IMR-90 (cell line): ENCODE measurements at regions not wholly inside any gene's neighbourhood (a gene's known extent, or its start where the extent isn't known, plus 50 kb on each side); places are given as distances from the start of the nearest gene placed in this dataset.

ENCODE experiments used
- ATAC-seq: fragments of 200-7000 bp; cut with Tn5 transposase; 2 replicates; pipeline ENCODE4 v1.9.1; 2020; ENCODE audit warnings: low read depth, mild to moderate bottlenecking, moderate library complexity
- BruUV-seq: library from RNA; stranded (reverse); fragments of 400-500 nt; replicated peaks from 2 replicates; lab custom pipeline; 2021; lab: Mats Ljungman, UMichigan
- CTCF ChIA-PET: fragments of 300-600 bp; formaldehyde crosslinking; extraction: SDS; loops from one replicate; lab custom pipeline; 2021; ENCODE audit warnings: antibody characterized with exemption; lab: Yijun Ruan, JAX
- POLR2A ChIA-PET: fragments of 300-600 bp; sonication (Branson Sonifier 250); formaldehyde crosslinking; loops from one replicate; lab custom pipeline; 2022; ENCODE audit warnings: antibody characterized with exemption; ENCODE audit not compliant: unreplicated experiment; lab: Charles Lee
- DNase-seq: peaks from one replicate; pipeline ENCODE4 v3.0.0; 2013
- H2AFZ ChIP-seq: replicated peaks from 2 replicates; pipeline ENCODE3; 2013; ENCODE audit warnings: low read length, mild to moderate bottlenecking; ENCODE audit not compliant: poor library complexity
- H2AK5ac ChIP-seq: 2 replicates; pipeline ENCODE4 v1.6.1; 2013; ENCODE audit warnings: low read depth, low read length, inconsistent platforms
- H2AK9ac ChIP-seq: replicated peaks from 2 replicates; pipeline ENCODE3; 2013; ENCODE audit warnings: mild to moderate bottlenecking, low read depth, low read length, moderate library complexity; ENCODE audit not compliant: poor library complexity
- H2BK120ac ChIP-seq: 2 replicates; pipeline ENCODE4 v1.6.1; 2013; ENCODE audit warnings: low read depth, low read length, inconsistent platforms
- H2BK15ac ChIP-seq: 3 replicates; pipeline ENCODE4 v1.6.1; 2013; ENCODE audit warnings: low read depth, low read length, inconsistent platforms
- H2BK20ac ChIP-seq: 2 replicates; pipeline ENCODE4 v1.6.1; 2013; ENCODE audit warnings: low read depth, mild to moderate bottlenecking, inconsistent platforms, low read length, moderate library complexity
- H2BK5ac ChIP-seq: 2 replicates; pipeline ENCODE4 v1.6.1; 2013; ENCODE audit warnings: mild to moderate bottlenecking, low read depth, low read length, inconsistent platforms; ENCODE audit not compliant: poor library complexity, severe bottlenecking
- H3K14ac ChIP-seq: replicated peaks from 2 replicates; pipeline ENCODE4 v1.6.1; 2013; ENCODE audit warnings: low read depth, low read length, inconsistent platforms
- H3K18ac ChIP-seq: 2 replicates; pipeline ENCODE4 v1.6.1; 2013; ENCODE audit warnings: low read depth, low read length, control low read depth
- H3K23ac ChIP-seq: 2 replicates; pipeline ENCODE4 v1.6.1; 2013; ENCODE audit warnings: low read depth, low read length, inconsistent platforms
- H3K27ac ChIP-seq: 2 replicates; pipeline ENCODE4 v1.5.1; 2013; ENCODE audit warnings: mild to moderate bottlenecking, control low read depth, low read length; ENCODE audit not compliant: insufficient read depth
- H3K27me3 ChIP-seq: 2 replicates; pipeline ENCODE4 v1.6.1; 2013; ENCODE audit warnings: low read length; ENCODE audit not compliant: control insufficient read depth, insufficient read depth
- H3K36me3 ChIP-seq: 2 replicates; pipeline ENCODE4 v1.6.1; 2013; ENCODE audit warnings: low read length, mixed read lengths; ENCODE audit not compliant: control insufficient read depth, insufficient read depth
- H3K4ac ChIP-seq: 2 replicates; pipeline ENCODE4 v1.6.1; 2013; ENCODE audit warnings: low read depth, low read length, inconsistent platforms
- H3K4me1 ChIP-seq: 2 replicates; pipeline ENCODE4 v1.6.1; 2013; ENCODE audit warnings: low read length, mixed read lengths; ENCODE audit not compliant: control insufficient read depth, insufficient read depth
- H3K4me2 ChIP-seq: 2 replicates; pipeline ENCODE4 v1.6.1; 2013; ENCODE audit warnings: low read depth, mild to moderate bottlenecking, control low read depth, low read length, moderate library complexity
- H3K4me3 ChIP-seq: 2 replicates; pipeline ENCODE4 v1.5.1; 2013; ENCODE audit warnings: low read depth, mild to moderate bottlenecking, control low read depth, low read length, moderate library complexity; ENCODE audit not compliant: insufficient read depth
- H3K56ac ChIP-seq: 2 replicates; pipeline ENCODE4 v1.6.1; 2013; ENCODE audit warnings: low read length, inconsistent platforms; ENCODE audit not compliant: insufficient read depth; ENCODE audit errors: extremely low read depth
- H3K79me1 ChIP-seq, 2 experiments: 2 replicates each; pipeline ENCODE4 v1.6.1; 2013; ENCODE audit warnings: low read length in 2 of 2, inconsistent platforms in 1 of 2, low read depth in 1 of 2
- H3K9ac ChIP-seq: 2 replicates; pipeline ENCODE4 v1.6.1; 2013; ENCODE audit warnings: low read depth, low read length, control low read depth
- H3K9me1 ChIP-seq: 2 replicates; pipeline ENCODE4 v1.6.1; 2013; ENCODE audit warnings: low read length, inconsistent platforms; ENCODE audit not compliant: insufficient read depth
- H3K9me3 ChIP-seq: 2 replicates; pipeline ENCODE4 v1.6.1; 2013; ENCODE audit warnings: low read length; ENCODE audit not compliant: control insufficient read depth, insufficient read depth
- H4K20me1 ChIP-seq: 2 replicates; pipeline ENCODE4 v1.6.1; 2013; ENCODE audit warnings: low read length, inconsistent platforms; ENCODE audit not compliant: insufficient read depth
- H4K5ac ChIP-seq: 2 replicates; pipeline ENCODE4 v1.6.1; 2013; ENCODE audit warnings: mild to moderate bottlenecking, low read depth, low read length, control low read depth
- H4K8ac ChIP-seq, 2 experiments: 2 replicates each; pipeline ENCODE4 v1.6.1; 2013; ENCODE audit warnings: low read depth in 2 of 2, low read length in 2 of 2, control low read depth in 1 of 2, inconsistent platforms in 1 of 2
- H4K91ac ChIP-seq: 2 replicates; pipeline ENCODE4 v1.6.1; 2013; ENCODE audit warnings: low read depth, low read length, inconsistent platforms; ENCODE audit not compliant: insufficient read depth
- FOS ChIP-seq: fragments of 150-350 bp; IDR thresholded peaks from 2 replicates; pipeline ENCODE4 v1.6.1; 2016; ENCODE audit warnings: low read depth, low read length
- MAFK ChIP-seq: IDR thresholded peaks from 2 replicates; pipeline ENCODE4 v1.6.1; 2012; ENCODE audit warnings: low read depth, low read length, improper control_type of control experiment
- MAZ ChIP-seq: IDR thresholded peaks from 2 replicates; pipeline ENCODE4 v1.6.1; 2012; ENCODE audit warnings: low read depth, mild to moderate bottlenecking, low read length, improper control_type of control experiment, moderate library complexity, borderline replicate concordance
- NFE2L2 ChIP-seq: fragments of 150-350 bp; IDR thresholded peaks from 2 replicates; pipeline ENCODE4 v1.6.1; 2016; ENCODE audit warnings: low read depth, mild to moderate bottlenecking, low read length
- POLR2A ChIP-seq: IDR thresholded peaks from 2 replicates; pipeline ENCODE4 v1.6.1; 2012; ENCODE audit warnings: mild to moderate bottlenecking, low read depth, low read length
- RCOR1 ChIP-seq: IDR thresholded peaks from 2 replicates; pipeline ENCODE4 v1.6.1; 2012; ENCODE audit warnings: mild to moderate bottlenecking, low read length, improper control_type of control experiment; ENCODE audit not compliant: insufficient replicate concordance
- RFX5 ChIP-seq: IDR thresholded peaks from 2 replicates; pipeline ENCODE4 v1.8.0; 2012; ENCODE audit warnings: low read depth, mild to moderate bottlenecking, low read length, moderate library complexity
- SMC3 ChIP-seq: fragments of 150-350 bp; IDR thresholded peaks from 2 replicates; pipeline ENCODE4 v1.6.1; 2016; ENCODE audit warnings: low read depth, mild to moderate bottlenecking, antibody characterized with exemption, low read length, moderate library complexity
- WGBS, 2 experiments: methylation state at CpG; one replicate each; pipeline versions ENCODE4 v1.1.5 to v1.1.7; 2013; ENCODE audit warnings: missing lambda C conversion rate in 2 of 2; ENCODE audit not compliant: insufficient read length in 1 of 2; ENCODE audit errors: extremely low coverage in 2 of 2; 5-methylcytosine and 5-hydroxymethylcytosine counted together
- dilution Hi-C: fragments of 300-500 bp; cut with HindIII; formaldehyde crosslinking; loops from one replicate; pipeline ENCODE4 v1.14.3; 2018; ENCODE audit warnings: low sequenced_read_pairs; ENCODE audit not compliant: unreplicated experiment
- in situ Hi-C: fragments of 300-500 bp; cut with MboI; formaldehyde crosslinking; loops from 3 replicates; pipeline ENCODE4 v1.14.3; 2019; ENCODE audit warnings: low sequenced_read_pairs, inconsistent platforms, mixed read lengths
- intact Hi-C: fragments of 100-400 bp; cut with micrococcal nuclease; formaldehyde crosslinking; loops from 2 replicates; pipeline ENCODE4 v1.10.0; 2022
- TF ChIP-seq, protein P1 (sequence below): conservative IDR thresholded peaks from 2 replicates; pipeline ENCODE4 v1.5.1; 2012; ENCODE audit warnings: mild to moderate bottlenecking, low read depth, low read length, improper control_type of control experiment

- no peak overlapping the region for H3K14ac ChIP-seq
- no peak overlapping the region for H2BK20ac ChIP-seq
- H2BK120ac ChIP-seq = no peak overlapping the region
- no peak overlapping the region for H3K4ac ChIP-seq
- H3K9ac ChIP-seq = no peak overlapping the region
- in situ Hi-C loops = no loop called here
- POLR2A ChIA-PET = no interaction called here
- CTCF ChIA-PET = no interaction called here
- no peak for ATAC-seq
- no peak overlapping the region for H3K4me3 ChIP-seq
- no peak overlapping the region for H3K18ac ChIP-seq
- DNase-seq = no peak
- no peak overlapping the region for H4K8ac ChIP-seq
- no peaks in the 10 kb centered on the region for H3K9me1 ChIP-seq
- H2BK5ac ChIP-seq = no peak overlapping the region
- BruUV-seq = no TSS peak
- H4K5ac ChIP-seq = no peak overlapping the region
- H4K20me1 ChIP-seq = no peaks in the 10 kb centered on the region
- no peak overlapping the region for H2AFZ ChIP-seq
- H3K4me2 ChIP-seq = no peak overlapping the region
- H3K56ac ChIP-seq = no peak overlapping the region
- H2AK9ac ChIP-seq = no peak overlapping the region
- TF ChIP-seq RFX5 = no peak
- TF ChIP-seq MAZ = no peak
- TF ChIP-seq MAFK = no peak
- no peak for TF ChIP-seq SMC3
- no peak for TF ChIP-seq RCOR1
- TF ChIP-seq, protein P1, sequence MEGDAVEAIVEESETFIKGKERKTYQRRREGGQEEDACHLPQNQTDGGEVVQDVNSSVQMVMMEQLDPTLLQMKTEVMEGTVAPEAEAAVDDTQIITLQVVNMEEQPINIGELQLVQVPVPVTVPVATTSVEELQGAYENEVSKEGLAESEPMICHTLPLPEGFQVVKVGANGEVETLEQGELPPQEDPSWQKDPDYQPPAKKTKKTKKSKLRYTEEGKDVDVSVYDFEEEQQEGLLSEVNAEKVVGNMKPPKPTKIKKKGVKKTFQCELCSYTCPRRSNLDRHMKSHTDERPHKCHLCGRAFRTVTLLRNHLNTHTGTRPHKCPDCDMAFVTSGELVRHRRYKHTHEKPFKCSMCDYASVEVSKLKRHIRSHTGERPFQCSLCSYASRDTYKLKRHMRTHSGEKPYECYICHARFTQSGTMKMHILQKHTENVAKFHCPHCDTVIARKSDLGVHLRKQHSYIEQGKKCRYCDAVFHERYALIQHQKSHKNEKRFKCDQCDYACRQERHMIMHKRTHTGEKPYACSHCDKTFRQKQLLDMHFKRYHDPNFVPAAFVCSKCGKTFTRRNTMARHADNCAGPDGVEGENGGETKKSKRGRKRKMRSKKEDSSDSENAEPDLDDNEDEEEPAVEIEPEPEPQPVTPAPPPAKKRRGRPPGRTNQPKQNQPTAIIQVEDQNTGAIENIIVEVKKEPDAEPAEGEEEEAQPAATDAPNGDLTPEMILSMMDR = no peak
- TF ChIP-seq NFE2L2 = no peak
- no peak for TF ChIP-seq FOS
- TF ChIP-seq POLR2A = no peak
- no peaks in the 10 kb centered on the region for H3K4me1 ChIP-seq
- no peak overlapping the region for H2BK15ac ChIP-seq
- no peak overlapping the region for H4K91ac ChIP-seq
- intact Hi-C loops = no loop called here
- peaks cover 15% of the 10 kb centered on the region for H3K9me3 ChIP-seq
- WGBS, 2 experiments = 21% methylated on average over 2 of the region's 10 CpGs; no CpG with 5 or more reads in 1 of the 2 experiments
- H3K23ac ChIP-seq = no peak overlapping the region
- no peaks in the 10 kb centered on the region for H3K27me3 ChIP-seq
- dilution Hi-C loops = no loop called here
- H3K79me1 ChIP-seq = no peaks in the 10 kb centered on the region
- H3K27ac ChIP-seq = no peak overlapping the region
- no peak overlapping the region for H2AK5ac ChIP-seq
- no peaks in the 10 kb centered on the region for H3K36me3 ChIP-seq
Observed at GRCh38 chr11:134888821-134889220, 476.8 kb upstream of the B3GAT1 start.
